Neural cell (in vitro differentiated cells): ENCODE measurements at regions not wholly inside any gene's neighbourhood (a gene's known extent, or its start where the extent isn't known, plus 50 kb on each side); places are given as distances from the start of the nearest gene placed in this dataset.

Experiments used
- H2AFZ ChIP-seq: fragments of 200-600, 300-800 bp; sonication (generic), shearing (Covaris generic); 2 replicates; pipeline ENCODE4 v1.6.0; 2014; ENCODE audit warnings: low read depth, mild to moderate bottlenecking, antibody characterized with exemption, low read length, moderate library complexity
- H3F3A ChIP-seq: fragments of 200-600 bp; shearing (Covaris generic); 2 replicates; pipeline ENCODE4 v1.6.1; 2016; ENCODE audit warnings: mild to moderate bottlenecking, moderate library complexity, mixed read lengths, antibody characterized with exemption, low read length; ENCODE audit not compliant: insufficient read depth, poor library complexity, severe bottlenecking
- H3K27ac ChIP-seq: fragments of 200-600, 300-800 bp; sonication (generic), shearing (Covaris generic); 2 replicates; pipeline ENCODE4 v1.5.1; 2014; ENCODE audit warnings: mild to moderate bottlenecking, low read length, moderate library complexity
- H3K27me3 ChIP-seq: fragments of 300-800, 200-600 bp; sonication (generic), shearing (Covaris generic); 2 replicates; pipeline ENCODE4 v1.6.0; 2014; ENCODE audit warnings: mild to moderate bottlenecking, low read depth, low read length, moderate library complexity; ENCODE audit not compliant: insufficient read depth
- H3K36me3 ChIP-seq: fragments of 300-800, 200-600 bp; sonication (generic), shearing (Covaris generic); 2 replicates; pipeline ENCODE4 v1.5.1; 2014; ENCODE audit warnings: mild to moderate bottlenecking, antibody characterized with exemption, low read length, moderate library complexity; ENCODE audit not compliant: insufficient read depth
- H3K4me2 ChIP-seq: fragments of 300-800, 200-600 bp; sonication (generic), shearing (Covaris generic); 2 replicates; pipeline ENCODE4 v1.6.0; 2014; ENCODE audit warnings: mild to moderate bottlenecking, low read length
- H3K4me3 ChIP-seq: fragments of 300-800, 200-600 bp; sonication (generic), shearing (Covaris generic); 2 replicates; pipeline ENCODE4 v1.5.1; 2014; ENCODE audit warnings: mild to moderate bottlenecking, low read length, moderate library complexity
- H3K79me2 ChIP-seq: fragments of 200-600 bp; shearing (Covaris generic); replicated peaks from 2 replicates; pipeline ENCODE4 v1.6.0; 2014; ENCODE audit warnings: mild to moderate bottlenecking, low read length, moderate library complexity; ENCODE audit not compliant: insufficient read depth
- H3K9ac ChIP-seq: fragments of 300-800, 200-600 bp; sonication (generic), shearing (Covaris generic); 2 replicates; pipeline ENCODE4 v1.6.1; 2016; ENCODE audit warnings: mild to moderate bottlenecking, low read length, mixed read lengths
- H3K9me2 ChIP-seq: fragments of 200-600 bp; shearing (Covaris generic); 2 replicates; pipeline ENCODE4 v1.6.1; 2016; ENCODE audit warnings: mild to moderate bottlenecking, low read length, mixed read lengths; ENCODE audit not compliant: insufficient read depth
- H3K9me3 ChIP-seq: fragments of 200-600, 300-800 bp; sonication (generic), shearing (Covaris generic); 2 replicates; pipeline ENCODE4 v1.6.1; 2016; ENCODE audit warnings: mild to moderate bottlenecking, mixed run types, low read length, moderate library complexity, mixed read lengths
- H4K20me1 ChIP-seq: fragments of 200-600 bp; shearing (Covaris generic); 2 replicates; pipeline ENCODE4 v1.6.1; 2016; ENCODE audit warnings: mild to moderate bottlenecking, mixed run types; ENCODE audit not compliant: insufficient read depth
- CTCF ChIP-seq: fragments of 450-650 bp; IDR thresholded peaks from 2 replicates; pipeline ENCODE4 v1.5.1; 2014; ENCODE audit warnings: antibody characterized with exemption, mild to moderate bottlenecking, moderate library complexity; ENCODE audit not compliant: poor library complexity, severe bottlenecking
- EP300 ChIP-seq: fragments of 450-650 bp; conservative IDR thresholded peaks from 2 replicates; pipeline ENCODE4 v1.6.1; 2014; ENCODE audit warnings: antibody characterized with exemption, mild to moderate bottlenecking, moderate library complexity; ENCODE audit not compliant: poor library complexity, severe bottlenecking
- EZH2 ChIP-seq: fragments of 200-600, 300-800 bp; shearing (Covaris generic), sonication (generic); IDR thresholded peaks from 2 replicates; pipeline ENCODE4 v1.6.1; 2014; ENCODE audit warnings: antibody characterized with exemption, low read length, borderline replicate concordance, mild to moderate bottlenecking; ENCODE audit not compliant: insufficient read depth, poor library complexity, severe bottlenecking
- MXI1 ChIP-seq: fragments of 450-650 bp; conservative IDR thresholded peaks from 2 replicates; pipeline ENCODE4 v1.6.1; 2014; ENCODE audit warnings: antibody characterized with exemption, mild to moderate bottlenecking; ENCODE audit not compliant: poor library complexity, severe bottlenecking
- POLR2AphosphoS5 ChIP-seq: IDR thresholded peaks from 2 replicates; pipeline ENCODE4 v1.6.1; 2012
- RAD21 ChIP-seq: fragments of 450-650 bp; conservative IDR thresholded peaks from 2 replicates; pipeline ENCODE4 v1.6.1; 2014; ENCODE audit warnings: antibody characterized with exemption, mild to moderate bottlenecking, moderate library complexity
- REST ChIP-seq: IDR thresholded peaks from 2 replicates; pipeline ENCODE4 v1.6.1; 2012; ENCODE audit warnings: borderline replicate concordance
- SMC3 ChIP-seq: fragments of 450-650 bp; conservative IDR thresholded peaks from 2 replicates; pipeline ENCODE4 v1.6.1; 2014; ENCODE audit warnings: antibody characterized with exemption, mild to moderate bottlenecking, moderate library complexity; ENCODE audit not compliant: poor library complexity
- TAF1 ChIP-seq: IDR thresholded peaks from 2 replicates; pipeline ENCODE4 v1.6.1; 2012; ENCODE audit warnings: low read depth

GRCh38 chr4:186939766-186940165 is 216.1 kb upstream of the FAT1 start:
- Histone ChIP-seq H3K27me3 (no peaks in the 10 kb centered on the region), H3K9ac (no peak overlapping the region), H3K27ac (no peak overlapping the region), H3K4me2 (no peak overlapping the region), H3K9me3 (no peaks in the 10 kb centered on the region), H3K79me2 (no peaks in the 10 kb centered on the region), H3K4me3 (no peak overlapping the region), H3K36me3 (no peaks in the 10 kb centered on the region), H3F3A (no peaks in the 10 kb centered on the region), H2AFZ (no peak overlapping the region), H3K9me2 (no peaks in the 10 kb centered on the region), H4K20me1 (no peaks in the 10 kb centered on the region)
- TF ChIP-seq REST (no peak), TAF1 (no peak), EP300 (no peak), MXI1 (no peak), POLR2AphosphoS5 (no peak), RAD21 (no peak)

GRCh38 chr4:186940476-186940875 is 216.8 kb upstream of the FAT1 start:
- Histone ChIP-seq H2AFZ (no peak overlapping the region), H3K27ac (no peak overlapping the region)

More at GRCh38 chr4:186940476-186940875, 216.8 kb upstream of the FAT1 start:
- TF ChIP-seq MXI1, result no peak
- TF ChIP-seq POLR2AphosphoS5, result no peak
- no peak for TF ChIP-seq RAD21
- no peak for TF ChIP-seq TAF1
- TF ChIP-seq EZH2, result no peak
- no peak for TF ChIP-seq SMC3
- no peak for TF ChIP-seq EP300
- TF ChIP-seq CTCF, result no peak
- TF ChIP-seq REST, result no peak
- Histone ChIP-seq H3K9me2 (no peaks in the 10 kb centered on the region), H3K9ac (no peak overlapping the region), H3K79me2 (no peaks in the 10 kb centered on the region), H3K4me2 (no peak overlapping the region), H3K36me3 (no peaks in the 10 kb centered on the region), H3K9me3 (no peaks in the 10 kb centered on the region), H3K4me3 (no peak overlapping the region), H3K27me3 (no peaks in the 10 kb centered on the region), H3F3A (no peaks in the 10 kb centered on the region), H4K20me1 (no peaks in the 10 kb centered on the region)
